Activated CD4-positive, alpha-beta memory T cell treated with anti-CD3 and anti-CD28 coated beads for 36 hours (primary cell): ENCODE measurements at regions not wholly inside any gene's neighbourhood (a gene's known extent, or its start where the extent isn't known, plus 50 kb on each side); places are given as distances from the start of the nearest gene placed in this dataset.
"Not testable (repeated sequence)": the region's sequence is repeated elsewhere in the genome, so short reads cannot be mapped to it uniquely, and the experiment has no call there.

Experiments
- CTCF ChIA-PET: fragments of 350-600 bp; sonication (Branson Sonifier 250); formaldehyde crosslinking; loops from one replicate; lab custom pipeline; 2021; ENCODE audit warnings: antibody characterized with exemption, inconsistent platforms; lab: Charles Lee
- POLR2A ChIA-PET: fragments of 350-600 bp; sonication (Branson Sonifier 250); formaldehyde crosslinking; loops from one replicate; lab custom pipeline; 2021; ENCODE audit warnings: antibody characterized with exemption; lab: Charles Lee
- DNase-seq: peaks from one replicate; pipeline ENCODE4 v3.0.0-alpha.2; 2020
- H3K27ac Mint-ChIP-seq: one replicate; pipeline ENCODE4 v1.8.0; 2021; ENCODE audit warnings: mixed read lengths
- H3K27me3 Mint-ChIP-seq: one replicate; pipeline ENCODE4 v1.8.0; 2021; ENCODE audit warnings: mixed read lengths
- H3K36me3 Mint-ChIP-seq: one replicate; pipeline ENCODE4 v1.8.0; 2021; ENCODE audit warnings: mixed read lengths
- H3K4me1 Mint-ChIP-seq: one replicate; pipeline ENCODE4 v1.8.0; 2021; ENCODE audit warnings: low read depth, mixed read lengths
- H3K4me3 Mint-ChIP-seq: one replicate; pipeline ENCODE4 v1.8.0; 2021; ENCODE audit warnings: mild to moderate bottlenecking, mixed read lengths
- H3K9me3 Mint-ChIP-seq: one replicate; pipeline ENCODE4 v1.8.0; 2021; ENCODE audit warnings: mixed read lengths
- intact Hi-C: fragments of 100-400 bp; cut with micrococcal nuclease; formaldehyde crosslinking; loops from one replicate; pipeline ENCODE4 v1.15.1; 2023

- Mint-ChIP-seq H3K4me3 (no peak overlapping the region), H3K36me3 (no peaks in the 10 kb centered on the region), H3K27ac (no peak overlapping the region), H3K27me3 (no peaks in the 10 kb centered on the region), H3K9me3 (peaks cover 3% of the 10 kb centered on the region), H3K4me1 (no peaks in the 10 kb centered on the region)
- ChIA-PET POLR2A (no interaction called here), CTCF (no interaction called here)
- DNase-seq: no peak
- intact Hi-C loops: no loop called here
Observed at GRCh38 chr3:26205475-26205874, 415.6 kb downstream of the OXSM start.

- Mint-ChIP-seq H3K27me3 (no peaks in the 10 kb centered on the region), H3K27ac (no peak overlapping the region), H3K36me3 (no peaks in the 10 kb centered on the region), H3K9me3 (peaks cover 14% of the 10 kb centered on the region), H3K4me1 (no peaks in the 10 kb centered on the region), H3K4me3 (no peak overlapping the region)
- no peak for DNase-seq
- ChIA-PET POLR2A (no interaction called here), CTCF (no interaction called here)
- intact Hi-C loops: no loop called here
Observed at GRCh38 chr3:26208201-26208600, 414.4 kb upstream of the LRRC3B start.

- H3K27ac Mint-ChIP-seq: no peak overlapping the region
- H3K27me3 Mint-ChIP-seq: no peaks in the 10 kb centered on the region
- intact Hi-C loops: no loop called here
- H3K36me3 Mint-ChIP-seq: no peaks in the 10 kb centered on the region
- no peaks in the 10 kb centered on the region for H3K9me3 Mint-ChIP-seq
- no peak overlapping the region for H3K4me3 Mint-ChIP-seq
- CTCF ChIA-PET: no interaction called here
- POLR2A ChIA-PET: no interaction called here
- H3K4me1 Mint-ChIP-seq: no peaks in the 10 kb centered on the region
- no peak for DNase-seq
Observed at GRCh38 chr3:26229801-26230200, 392.8 kb upstream of the LRRC3B start.

DNA sequence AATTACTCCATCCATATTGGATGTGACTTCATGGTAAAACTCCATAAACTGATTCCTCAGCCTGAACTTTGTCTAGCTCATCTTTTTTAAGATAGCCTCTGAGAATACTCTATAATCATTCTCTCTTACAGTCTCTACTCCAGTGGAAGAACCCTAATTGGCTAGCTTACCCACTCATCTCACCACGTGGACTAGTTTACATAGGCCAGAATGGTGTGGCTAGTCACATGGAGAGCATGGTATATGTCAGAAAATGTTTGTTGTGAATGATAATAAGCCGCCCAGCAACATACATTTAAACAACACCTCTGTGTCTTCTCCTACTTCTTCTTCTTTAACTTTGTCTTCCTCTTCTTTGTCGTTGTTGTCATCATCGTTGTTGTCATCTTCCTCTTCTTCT lies 389.2 kb upstream of the LRRC3B start:
- POLR2A ChIA-PET: no interaction called here
- Mint-ChIP-seq H3K9me3 (peaks cover 1% of the 10 kb centered on the region), H3K27me3 (no peaks in the 10 kb centered on the region), H3K4me3 (no peak overlapping the region), H3K36me3 (no peaks in the 10 kb centered on the region), H3K27ac (no peak overlapping the region), H3K4me1 (no peaks in the 10 kb centered on the region)
- CTCF ChIA-PET: no interaction called here
- no peak for DNase-seq
- intact Hi-C loops: no loop called here

DNA sequence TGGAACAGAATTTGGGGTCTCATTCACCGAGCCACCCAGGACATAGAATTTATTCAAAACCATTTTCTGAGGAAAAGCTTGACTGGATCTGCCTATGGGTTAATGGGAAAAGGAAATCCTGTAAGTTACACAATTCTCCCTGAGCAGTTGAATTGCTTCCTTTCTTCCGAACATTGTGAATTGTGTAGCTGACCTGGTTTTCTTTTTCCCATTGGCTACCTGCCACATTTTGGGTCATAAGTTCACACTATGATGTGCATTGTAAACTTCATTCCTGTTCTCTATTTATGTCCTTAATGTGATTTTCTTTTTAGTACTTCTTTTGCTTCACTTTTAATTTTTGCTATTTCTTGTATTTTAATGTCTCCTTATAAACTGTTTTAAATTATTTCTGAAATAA lies 386.0 kb upstream of the LRRC3B start:
- intact Hi-C loops: no loop called here
- Mint-ChIP-seq H3K36me3 (no peaks in the 10 kb centered on the region), H3K9me3 (peaks cover 7% of the 10 kb centered on the region), H3K4me1 (no peaks in the 10 kb centered on the region), H3K27ac (no peak overlapping the region), H3K27me3 (no peaks in the 10 kb centered on the region), H3K4me3 (no peak overlapping the region)
- no peak for DNase-seq
- ChIA-PET CTCF (no interaction called here), POLR2A (no interaction called here)

- H3K4me3 Mint-ChIP-seq: no peak overlapping the region
- ChIA-PET CTCF (no interaction called here), POLR2A (no interaction called here)
- intact Hi-C loops: no loop called here
- no peak for DNase-seq
- H3K27me3 Mint-ChIP-seq: no peaks in the 10 kb centered on the region
- H3K9me3 Mint-ChIP-seq: peaks cover 7% of the 10 kb centered on the region
- H3K27ac Mint-ChIP-seq: no peak overlapping the region
- no peaks in the 10 kb centered on the region for H3K36me3 Mint-ChIP-seq
- no peaks in the 10 kb centered on the region for H3K4me1 Mint-ChIP-seq
Observed at GRCh38 chr3:26237036-26237682, 385.4 kb upstream of the LRRC3B start.

DNA sequence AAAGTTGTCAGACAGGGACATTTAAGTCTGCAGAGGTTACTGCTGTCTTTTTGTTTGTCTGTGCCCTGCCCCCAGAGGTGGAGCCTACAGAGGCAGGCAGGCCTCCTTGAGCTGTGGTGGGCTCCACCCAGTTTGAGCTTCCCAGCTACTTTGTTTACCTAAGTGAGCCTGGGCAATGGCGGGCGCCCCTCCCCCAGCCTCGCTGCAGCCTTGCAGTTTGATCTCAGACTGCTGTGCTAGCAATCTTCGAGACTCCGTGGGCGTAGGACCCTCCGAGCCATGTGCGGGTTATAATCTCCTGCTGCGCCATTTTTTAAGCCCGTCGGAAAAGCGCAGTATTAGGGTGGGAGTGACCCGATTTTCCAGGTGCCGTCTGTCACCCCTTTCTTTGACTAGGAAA lies 378.0 kb upstream of the LRRC3B start:
- H3K27ac Mint-ChIP-seq, H3K27me3 Mint-ChIP-seq, intact Hi-C loops, DNase-seq, CTCF ChIA-PET, H3K4me3 Mint-ChIP-seq, POLR2A ChIA-PET, H3K9me3 Mint-ChIP-seq, H3K36me3 Mint-ChIP-seq, H3K4me1 Mint-ChIP-seq: not testable (repeated sequence)

DNA sequence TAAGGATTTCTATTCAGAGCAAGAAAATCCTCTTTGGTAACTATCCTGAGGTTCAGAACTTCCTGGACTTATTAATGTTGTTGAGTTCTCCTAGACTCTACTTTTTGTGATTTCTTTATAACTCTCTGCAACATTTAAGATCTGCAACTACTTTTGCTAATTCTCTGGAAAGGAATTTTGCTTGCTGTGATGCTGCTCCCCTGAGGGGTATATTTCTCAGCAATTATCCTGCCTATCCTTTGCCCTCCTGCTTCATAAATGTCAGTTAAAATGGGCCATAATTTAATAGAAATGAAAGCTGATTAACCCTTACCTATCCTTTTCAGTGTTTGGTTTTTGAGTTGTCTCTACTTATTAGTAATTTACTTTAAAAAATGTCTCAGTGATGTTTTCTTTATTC lies 377.3 kb upstream of the LRRC3B start:
- intact Hi-C loops: no loop called here
- H3K27me3 Mint-ChIP-seq: no peaks in the 10 kb centered on the region
- POLR2A ChIA-PET: no interaction called here
- CTCF ChIA-PET: no interaction called here
- no peak for DNase-seq
- no peak overlapping the region for H3K27ac Mint-ChIP-seq
- peaks cover 4% of the 10 kb centered on the region for H3K9me3 Mint-ChIP-seq
- no peaks in the 10 kb centered on the region for H3K36me3 Mint-ChIP-seq
- no peaks in the 10 kb centered on the region for H3K4me1 Mint-ChIP-seq
- no peak overlapping the region for H3K4me3 Mint-ChIP-seq

- Mint-ChIP-seq H3K27me3 (no peaks in the 10 kb centered on the region), H3K27ac (no peak overlapping the region), H3K36me3 (no peaks in the 10 kb centered on the region), H3K9me3 (no peaks in the 10 kb centered on the region), H3K4me1 (no peaks in the 10 kb centered on the region), H3K4me3 (no peak overlapping the region)
- DNase-seq: no peak
- intact Hi-C loops: no loop called here
- ChIA-PET CTCF (interaction anchor here (0.6 kb wide), 1 partner anchor 1435 kb away, joined by 3 read pairs; no protein-coding TSS in a partner anchor), POLR2A (no interaction called here)
Observed at GRCh38 chr3:26246901-26247300, 375.7 kb upstream of the LRRC3B start.

GRCh38 chr3:26247712-26248111 lies 374.9 kb upstream of the LRRC3B start:
- Mint-ChIP-seq H3K4me3 (no peak overlapping the region), H3K4me1 (no peaks in the 10 kb centered on the region), H3K36me3 (no peaks in the 10 kb centered on the region), H3K9me3 (no peaks in the 10 kb centered on the region), H3K27me3 (no peaks in the 10 kb centered on the region), H3K27ac (no peak overlapping the region)
- ChIA-PET CTCF (no interaction called here), POLR2A (no interaction called here)
- intact Hi-C loops: no loop called here
- no peak for DNase-seq

GRCh38 chr3:26252001-26252400 lies 370.6 kb upstream of the LRRC3B start:
- Mint-ChIP-seq H3K36me3 (no peaks in the 10 kb centered on the region), H3K4me1 (no peaks in the 10 kb centered on the region), H3K9me3 (no peaks in the 10 kb centered on the region), H3K27me3 (no peaks in the 10 kb centered on the region), H3K27ac (no peak overlapping the region), H3K4me3 (no peak overlapping the region)
- ChIA-PET CTCF (no interaction called here), POLR2A (no interaction called here)
- no peak for DNase-seq
- intact Hi-C loops: no loop called here

- H3K4me1 Mint-ChIP-seq: no peaks in the 10 kb centered on the region
Observed at GRCh38 chr3:26256224-26256623, 366.3 kb upstream of the LRRC3B start.

DNA sequence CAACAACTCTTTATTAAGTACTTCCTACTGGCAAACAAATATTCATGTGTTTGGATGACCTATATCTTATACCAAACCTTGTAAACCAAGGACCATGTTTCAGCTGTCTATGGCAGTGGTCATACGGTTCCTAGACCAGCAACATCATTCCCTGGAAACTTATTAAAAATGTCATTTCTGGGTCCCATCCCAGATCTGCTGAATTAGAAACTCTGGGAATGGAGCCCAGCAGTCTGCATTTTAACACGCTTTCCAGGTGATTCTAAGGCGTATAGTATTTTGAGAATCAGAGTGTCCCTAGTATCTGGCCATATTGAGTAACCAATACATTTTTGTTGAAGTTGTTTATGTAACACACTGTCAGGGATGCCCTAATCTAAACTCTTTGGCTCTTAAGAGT lies 363.4 kb upstream of the LRRC3B start:
- Mint-ChIP-seq H3K27ac (no peak overlapping the region), H3K36me3 (no peaks in the 10 kb centered on the region), H3K4me1 (no peaks in the 10 kb centered on the region), H3K9me3 (peaks cover 2% of the 10 kb centered on the region), H3K4me3 (no peak overlapping the region), H3K27me3 (no peaks in the 10 kb centered on the region)
- no peak for DNase-seq
- ChIA-PET POLR2A (no interaction called here), CTCF (no interaction called here)
- intact Hi-C loops: no loop called here

More at GRCh38 chr3:26256224-26256623, 366.3 kb upstream of the LRRC3B start:
- no peaks in the 10 kb centered on the region for H3K36me3 Mint-ChIP-seq
- H3K4me3 Mint-ChIP-seq: no peak overlapping the region
- intact Hi-C loops: no loop called here
- ChIA-PET POLR2A (no interaction called here), CTCF (no interaction called here)
- peaks cover 2% of the 10 kb centered on the region for H3K9me3 Mint-ChIP-seq
- H3K27ac Mint-ChIP-seq: no peak overlapping the region
- DNase-seq: no peak
- no peaks in the 10 kb centered on the region for H3K27me3 Mint-ChIP-seq
